H1 (cell line): ENCODE measurements at regions not wholly inside any gene's neighbourhood (a gene's known extent, or its start where the extent isn't known, plus 50 kb on each side); places are given as distances from the start of the nearest gene placed in this dataset.

ENCODE experiments used
- CTCF ChIA-PET: fragments of 300-600 bp; sonication (Branson Sonifier 250); formaldehyde crosslinking; loops from one replicate; lab custom pipeline; 2021; ENCODE audit not compliant: partially characterized antibody; lab: Charles Lee
- POLR2A ChIA-PET: fragments of 300-600 bp; sonication (Branson Sonifier 250); formaldehyde crosslinking; loops from one replicate; lab custom pipeline; 2021; ENCODE audit warnings: inconsistent platforms; ENCODE audit not compliant: partially characterized antibody; lab: Charles Lee
- DNase-seq, 2 experiments: peaks; one replicate each; pipeline versions ENCODE4 v3.0.0 to v3.0.0-alpha.2; 2010 to 2022; ENCODE audit warnings: low spot score in 2 of 2, low read depth in 1 of 2, mixed read lengths in 1 of 2
- FAIRE-seq: peaks from 2 replicates; lab custom pipeline; 2011; peaks lifted over from hg19 to GRCh38; lab: Jason Lieb, UNC
- H2AFZ ChIP-seq: 2 replicates; pipeline ENCODE4 v1.8.1; 2012; ENCODE audit warnings: low read length, inconsistent platforms
- H2AK5ac ChIP-seq: 2 replicates; pipeline ENCODE4 v1.6.1; 2013; ENCODE audit warnings: low read depth, low read length
- H2BK120ac ChIP-seq: replicated peaks from 2 replicates; pipeline ENCODE3; 2013; ENCODE audit warnings: low read depth, low read length, inconsistent platforms
- H2BK12ac ChIP-seq: 2 replicates; pipeline ENCODE4 v1.6.1; 2013; ENCODE audit warnings: low read depth, low read length
- H2BK15ac ChIP-seq: 2 replicates; pipeline ENCODE4 v1.6.1; 2013; ENCODE audit warnings: low read length
- H2BK20ac ChIP-seq: 2 replicates; pipeline ENCODE4 v1.6.1; 2013; ENCODE audit warnings: low read length
- H2BK5ac ChIP-seq: 2 replicates; pipeline ENCODE4 v1.6.1; 2013; ENCODE audit warnings: low read depth, low read length
- H3K14ac ChIP-seq: 2 replicates; pipeline ENCODE4 v1.6.1; 2013; ENCODE audit warnings: inconsistent platforms; ENCODE audit not compliant: insufficient read length
- H3K18ac ChIP-seq: 2 replicates; pipeline ENCODE4 v1.6.1; 2013; ENCODE audit warnings: low read length; ENCODE audit errors: extremely low read depth
- H3K23ac ChIP-seq: 2 replicates; pipeline ENCODE4 v1.6.1; 2013; ENCODE audit warnings: inconsistent platforms; ENCODE audit not compliant: insufficient read length
- H3K23me2 ChIP-seq: 2 replicates; pipeline ENCODE4 v1.6.1; 2013; ENCODE audit warnings: low read depth, low read length
- H3K27ac ChIP-seq: 2 replicates; pipeline ENCODE4 v1.6.1; 2011; ENCODE audit warnings: low read depth, low read length, inconsistent platforms
- H3K27me3 ChIP-seq, 4 experiments: replicated peaks in 1 of 4; 1 replicate in 1 of 4; 2 replicates in 3 of 4; pipeline versions ENCODE4 v1.6.1 to v1.8.1; 2011 to 2013; ENCODE audit warnings: low read length in 3 of 4, mild to moderate bottlenecking in 3 of 4, inconsistent platforms in 2 of 4, mixed read lengths in 2 of 4, moderate library complexity in 1 of 4; ENCODE audit not compliant: control insufficient read depth in 3 of 4, insufficient read depth in 3 of 4; ENCODE audit errors: extremely low read depth in 1 of 4
- H3K36me3 ChIP-seq, 4 experiments: 2 replicates each; pipeline versions ENCODE4 v1.6.1 to v1.8.1; 2011 to 2013; ENCODE audit warnings: mild to moderate bottlenecking in 4 of 4, low read length in 3 of 4, moderate library complexity in 2 of 4, control low read depth in 1 of 4, inconsistent platforms in 1 of 4; ENCODE audit not compliant: insufficient read depth in 4 of 4, control insufficient read depth in 2 of 4
- H3K4ac ChIP-seq: replicated peaks from 2 replicates; pipeline ENCODE3; 2013; ENCODE audit warnings: low read length, low read depth, mixed read lengths, inconsistent platforms; ENCODE audit not compliant: insufficient read length
- H3K4me1 ChIP-seq, 4 experiments: replicated peaks in 1 of 4; 1 replicate in 1 of 4; 2 replicates in 3 of 4; pipeline versions ENCODE4 v1.6.1 to v1.8.1; 2011 to 2013; ENCODE audit warnings: low read length in 3 of 4, inconsistent platforms in 2 of 4, mixed read lengths in 1 of 4; ENCODE audit not compliant: insufficient read depth in 4 of 4, control insufficient read depth in 3 of 4
- H3K4me2 ChIP-seq, 2 experiments: 2 replicates each; pipeline versions ENCODE4 v1.6.1 to v1.8.1; 2011 to 2013; ENCODE audit warnings: low read depth in 2 of 2, low read length in 2 of 2, control low read depth in 1 of 2, inconsistent platforms in 1 of 2, mild to moderate bottlenecking in 1 of 2; ENCODE audit not compliant: insufficient read depth in 1 of 2
- H3K4me3 ChIP-seq, 4 experiments: fragments of 200-600, 300-600 bp in 1 of 4; sonication (generic), shearing (Covaris generic), sonication (Bioruptor Twin) in 1 of 4; 2 replicates each; pipeline versions ENCODE4 v1.5.1 to v1.8.1; 2011 to 2016; ENCODE audit warnings: low read length in 4 of 4, low read depth in 3 of 4, control low read depth in 2 of 4, inconsistent platforms in 2 of 4, mild to moderate bottlenecking in 2 of 4, mixed read lengths in 1 of 4, moderate library complexity in 1 of 4; ENCODE audit not compliant: insufficient read depth in 2 of 4; ENCODE audit errors: extremely low read depth in 1 of 4
- H3K56ac ChIP-seq: replicated peaks from 2 replicates; pipeline ENCODE3; 2013; ENCODE audit warnings: low read depth, mild to moderate bottlenecking, mixed read lengths, low read length, inconsistent platforms; ENCODE audit not compliant: insufficient read length
- H3K79me1 ChIP-seq: 2 replicates; pipeline ENCODE4 v1.6.1; 2013; ENCODE audit warnings: low read depth, low read length, control low read depth
- H3K79me2 ChIP-seq, 2 experiments: 2 replicates each; pipeline versions ENCODE4 v1.6.1 to v1.8.1; 2012 to 2013; ENCODE audit warnings: low read length in 2 of 2, mild to moderate bottlenecking in 2 of 2, inconsistent platforms in 1 of 2; ENCODE audit not compliant: insufficient read depth in 2 of 2, control insufficient read depth in 1 of 2
- H3K9ac ChIP-seq, 4 experiments: replicated peaks in 1 of 4; 1 replicate in 1 of 4; 2 replicates in 3 of 4; pipeline versions ENCODE4 v1.6.1 to v1.8.1; 2011 to 2013; ENCODE audit warnings: low read depth in 3 of 4, low read length in 3 of 4, control low read depth in 2 of 4, mild to moderate bottlenecking in 2 of 4, moderate library complexity in 2 of 4, inconsistent platforms in 1 of 4; ENCODE audit errors: extremely low read depth in 1 of 4
- H3K9me3 ChIP-seq, 2 experiments: 2 replicates each; pipeline versions ENCODE4 v1.6.1 to v1.8.1; 2012 to 2013; ENCODE audit warnings: mild to moderate bottlenecking in 2 of 2, moderate library complexity in 2 of 2, control low read depth in 1 of 2, inconsistent platforms in 1 of 2, low read depth in 1 of 2, low read length in 1 of 2, mixed read lengths in 1 of 2; ENCODE audit not compliant: insufficient read depth in 2 of 2
- H4K20me1 ChIP-seq, 2 experiments: replicated peaks in 1 of 2; 2 replicates each; pipeline versions ENCODE3 to v1.8.1; 2011 to 2013; ENCODE audit warnings: inconsistent platforms in 2 of 2, low read length in 2 of 2, mild to moderate bottlenecking in 1 of 2; ENCODE audit not compliant: insufficient read depth in 2 of 2, control insufficient read depth in 1 of 2
- H4K5ac ChIP-seq: 2 replicates; pipeline ENCODE4 v1.6.1; 2013; ENCODE audit warnings: low read length, low read depth, mixed read lengths, inconsistent platforms; ENCODE audit not compliant: insufficient read length
- H4K8ac ChIP-seq: 2 replicates; pipeline ENCODE4 v1.8.0; 2013; ENCODE audit warnings: mild to moderate bottlenecking, moderate library complexity, low read length, inconsistent platforms; ENCODE audit not compliant: insufficient read depth; ENCODE audit errors: extremely low read depth
- H4K91ac ChIP-seq: replicated peaks from 2 replicates; pipeline ENCODE3; 2013; ENCODE audit warnings: low read length, mixed read lengths, inconsistent platforms; ENCODE audit not compliant: insufficient read length
- CBX8 ChIP-seq: fragments of 300-800, 300-1000 bp; sonication (generic); IDR thresholded peaks from 2 replicates; pipeline ENCODE4 v1.7.1; 2016; ENCODE audit warnings: low read depth, low read length, borderline replicate concordance
- CTCF ChIP-seq, 3 experiments: IDR thresholded peaks; 1 replicate in 2 of 3; 2 replicates in 1 of 3; pipeline versions ENCODE4 v1.5.1 to v1.6.1; 2011; ENCODE audit warnings: low read length in 3 of 3, mild to moderate bottlenecking in 3 of 3, inconsistent platforms in 2 of 3, low read depth in 1 of 3, moderate library complexity in 1 of 3; ENCODE audit not compliant: insufficient read depth in 1 of 3; ENCODE audit errors: control extremely low read depth in 1 of 3
- POLR2AphosphoS5 ChIP-seq: IDR thresholded peaks from 2 replicates; pipeline ENCODE4 v1.6.1; 2011; ENCODE audit warnings: low read depth, low read length
- RFX5 ChIP-seq: IDR thresholded peaks from 2 replicates; pipeline ENCODE4 v1.6.1; 2011; ENCODE audit warnings: low read depth, low read length, improper control_type of control experiment, borderline replicate concordance
- SIN3A ChIP-seq, 2 experiments: IDR thresholded peaks in 1 of 2; conservative IDR thresholded peaks in 1 of 2; 2 replicates each; pipeline ENCODE4 v1.6.1; 2011 to 2012; ENCODE audit warnings: low read length in 2 of 2, improper control_type of control experiment in 1 of 2, low read depth in 1 of 2, mild to moderate bottlenecking in 1 of 2
- SP2 ChIP-seq: IDR thresholded peaks from 2 replicates; pipeline ENCODE4 v1.6.1; 2012; ENCODE audit warnings: mild to moderate bottlenecking, low read length, inconsistent platforms
- SP4 ChIP-seq: IDR thresholded peaks from 2 replicates; pipeline ENCODE4 v1.6.1; 2012; ENCODE audit warnings: low read length, inconsistent platforms
- TAF1 ChIP-seq: IDR thresholded peaks from 2 replicates; pipeline ENCODE4 v1.6.1; 2011; ENCODE audit warnings: mild to moderate bottlenecking, low read depth, low read length
- TEAD4 ChIP-seq: IDR thresholded peaks from 2 replicates; pipeline ENCODE4 v1.6.1; 2012; ENCODE audit warnings: low read depth, low read length, inconsistent platforms, mixed read lengths
- WGBS, 2 experiments: shearing (Covaris generic) in 1 of 2; methylation state at CpG; one replicate each; pipeline versions ENCODE4 v1.1.6 to v1.1.7; 2013 to 2015; ENCODE audit warnings: low lambda C conversion rate in 2 of 2, mixed read lengths in 2 of 2, inconsistent platforms in 1 of 2, low coverage in 1 of 2, missing lambda C conversion rate in 1 of 2; ENCODE audit not compliant: insufficient replicate concordance in 2 of 2, insufficient coverage in 1 of 2, insufficient read length in 1 of 2; ENCODE audit errors: extremely low coverage in 1 of 2, missing lambda C conversion rate in 1 of 2; 5-methylcytosine and 5-hydroxymethylcytosine counted together

- Histone ChIP-seq H3K9me3 (peaks cover 6 to 16% of the 10 kb centered on the region in 2 experiments; a peak in 2 of 4 replicates), H3K23ac (no peak overlapping the region), H2AK5ac (no peak overlapping the region), H3K18ac (no peak overlapping the region), H4K91ac (no peak overlapping the region), H4K20me1 (no peaks in the 10 kb centered on the region), H4K5ac (no peak overlapping the region), H2BK20ac (no peak overlapping the region), H3K14ac (no peak overlapping the region), H2BK5ac (no peak overlapping the region), H2BK120ac (no peak overlapping the region), H3K4me2 (no peak overlapping the region), H3K27ac (no peak overlapping the region), H3K79me2 (no peaks in the 10 kb centered on the region), H2BK12ac (no peak overlapping the region), H3K4me3 (no peak overlapping the region), H3K4ac (no peak overlapping the region), H2BK15ac (no peak overlapping the region), H3K4me1 (no peaks in the 10 kb centered on the region), H4K8ac (no peak overlapping the region), H3K36me3 (no peaks in the 10 kb centered on the region), H3K9ac (no peak overlapping the region), H2AFZ (no peak overlapping the region), H3K23me2 (no peaks in the 10 kb centered on the region), H3K56ac (no peak overlapping the region), H3K79me1 (no peaks in the 10 kb centered on the region), H3K27me3 (no peaks in the 10 kb centered on the region)
- DNase-seq, result no peak
- ChIA-PET POLR2A (no interaction called here), CTCF (interaction anchor here (0.6 to 2.5 kb wide), 4 partner anchors 66 to 252 kb away, joined by 3 to 8 read pairs (median 3); no protein-coding TSS in a partner anchor)
- 80% methylated on average over 13 of the region's 13 CpGs; no CpG with 5 or more reads in 1 of the 2 experiments for WGBS, 2 experiments
- FAIRE-seq, result no peak
- TF ChIP-seq SP2 (no peak), TEAD4 (no peak), CBX8 (no peak), CTCF (IDR thresholded peaks at IDR 0.05; ENCODE audit: control extremely low read depth in 1 of 3, insufficient read depth in 1 of 3, low read depth in 1 of 3, low read length in 3 of 3) (no peak), SIN3A (conservative IDR thresholded peaks at IDR 0.05 in 1 of 2, IDR thresholded peaks at IDR 0.05 in 1 of 2; ENCODE audit: low read depth in 1 of 2, low read length in 2 of 2) (no peak), TAF1 (no peak), SP4 (no peak), POLR2AphosphoS5 (no peak), RFX5 (no peak)
Observed at GRCh38 chr1:203408486-203409481, 57.9 kb upstream of the FMOD start.
